ENCODE measurements at regions not wholly inside any gene's neighbourhood (a gene's known extent, or its start where the extent isn't known, plus 50 kb on each side); places are given as distances from the start of the nearest gene placed in this dataset.

GRCh38 chr15:38176155-38176554 lies 76.5 kb upstream of the SPRED1 start:
- no peak for DNase-seq (ENCODE audit: low spot score)

- no peak for DNase-seq (ENCODE audit: low spot score)
Measured at GRCh38 chr15:38176691-38177090, 75.9 kb upstream of the SPRED1 start.

- no peak for DNase-seq (ENCODE audit: low spot score)
Measured at GRCh38 chr15:38182900-38183299, 69.7 kb upstream of the SPRED1 start.

- no peak for DNase-seq (ENCODE audit: low spot score)
Measured at GRCh38 chr15:38186507-38186906, 66.1 kb upstream of the SPRED1 start.

GRCh38 chr15:38187630-38188313 lies 64.9 kb upstream of the SPRED1 start:
- DNase-seq (ENCODE audit: low spot score), result no peak

- DNase-seq (ENCODE audit: low spot score), result no peak
Measured at GRCh38 chr15:38189671-38190295, 62.9 kb upstream of the SPRED1 start.

GRCh38 chr15:38190501-38190900 lies 62.1 kb upstream of the SPRED1 start:
- no peak for DNase-seq (ENCODE audit: low spot score)

- DNase-seq (ENCODE audit: low spot score), result no peak
Measured at GRCh38 chr15:38192496-38192895, 60.1 kb upstream of the SPRED1 start.

- no peak for DNase-seq (ENCODE audit: low spot score)
Measured at GRCh38 chr15:38193496-38193895, 59.1 kb upstream of the SPRED1 start.

GRCh38 chr15:38195191-38195901 lies 57.3 kb upstream of the SPRED1 start:
- DNase-seq (ENCODE audit: low spot score), result no peak

GRCh38 chr15:38196076-38196475 lies 56.6 kb upstream of the SPRED1 start:
- DNase-seq (ENCODE audit: low spot score), result no peak

GRCh38 chr15:38197553-38197952 lies 55.1 kb upstream of the SPRED1 start:
- no peak for DNase-seq (ENCODE audit: low spot score)

GRCh38 chr15:38201714-38202113 lies 50.9 kb upstream of the SPRED1 start:
- no peak for DNase-seq (ENCODE audit: low spot score)

GRCh38 chr15:38202361-38202760 lies 50.3 kb upstream of the SPRED1 start:
- no peak for DNase-seq (ENCODE audit: low spot score)

Measured in CD4-positive, alpha-beta T cell treated with Interleukin-2 at 100 ng/mL for 4 hours (primary cell).